Heart left ventricle (tissue), 13 donors: ENCODE measurements at regions not wholly inside any gene's neighbourhood (a gene's known extent, or its start where the extent isn't known, plus 50 kb on each side); places are given as distances from the start of the nearest gene placed in this dataset.

ENCODE experiments used
- CTCF ChIP-seq, 12 donors: fragments of 200-600 bp; sonication (generic) in 4 of 12; IDR thresholded peaks; one replicate each; pipeline versions ENCODE4 v1.5.0 to v1.8.0; 2018 to 2022; ENCODE audit warnings: antibody characterized with exemption in 12 of 12, mild to moderate bottlenecking in 5 of 12
- POLR2A ChIP-seq, 2 donors: fragments of 450-650 bp; IDR thresholded peaks; one replicate each; pipeline ENCODE4 v1.6.1; 2017; ENCODE audit warnings: antibody characterized with exemption in 2 of 2, mild to moderate bottlenecking in 2 of 2, moderate library complexity in 2 of 2
- donor health status: ischemic (EF 13 %, LVEDD 7.1; RV severe dilation, severe dysfunction).
- donor health status: DM: no; HTN: yes; CAD: no.
- donor health status: DM: no; HTN: no; CAD: no.
- donor health status: ischemic (EF 25% LVEDD 6.9; RV normal size, moderate dysfunction).
- donor health status: ischemic (EF 25% LVEDD 5.7; RV mildly dilated, moderate dysfunction).
- donor health status: ischemic (EF 35%, LVEDD 5.7; RV mildly dilated, moderate dysfunction).
- donor health status: nonischemic (EF 11% LVEDD 7.7; RV severe dilation, severe dysfunction).
- donor health status: DM: yes; HTN: yes; CAD: no.
- donor health status: PGD.
- donor health status: ischemic (EF 29% LVEDD 5.4; RV normal size, mild dysfunction).
- donor health status: nonischemic (EF 23%, LVEDD 6.1; RV moderate dilation, normal function).

- TF ChIP-seq CTCF (IDR thresholded peaks at IDR 0.05) (no peak), POLR2A (IDR thresholded peaks at IDR 0.05) (no peak)
Measured at GRCh38 chr6:163635731-163636364, 221.3 kb downstream of the QKI start.
